A549 (cell line): ENCODE measurements at regions not wholly inside any gene's neighbourhood (a gene's known extent, or its start where the extent isn't known, plus 50 kb on each side); places are given as distances from the start of the nearest gene placed in this dataset.

ENCODE experiments used
- CEBPB ChIP-seq, 2 experiments: fragments of >200 bp in 1 of 2; sonication (Bioruptor Twin) in 1 of 2; formaldehyde crosslinking in 1 of 2; IDR thresholded peaks; 2 replicates each; pipeline ENCODE4 v1.6.1; 2012 to 2016
- CTCF ChIP-seq: fragments of >200 bp; sonication (Bioruptor Twin); formaldehyde crosslinking; IDR thresholded peaks from 3 replicates; pipeline ENCODE4 v1.5.1; 2016
- EP300 ChIP-seq, 2 experiments: fragments of >200 bp; sonication (Bioruptor Twin); formaldehyde crosslinking; IDR thresholded peaks; 2 replicates in 1 of 2; 3 replicates in 1 of 2; pipeline ENCODE4 v1.6.1; 2016 to 2017
- JUN ChIP-seq, 2 experiments: fragments of >200 bp; sonication (Bioruptor Twin); formaldehyde crosslinking; IDR thresholded peaks; 2 replicates in 1 of 2; 3 replicates in 1 of 2; pipeline ENCODE4 v1.6.1; 2016 to 2017
- KDM5A ChIP-seq: fragments of 200-600 bp; sonication (generic); IDR thresholded peaks from 2 replicates; pipeline ENCODE4 v1.6.1; 2016; ENCODE audit warnings: antibody characterized with exemption, mild to moderate bottlenecking
- MAX ChIP-seq: IDR thresholded peaks from 2 replicates; pipeline ENCODE4 v1.6.1; 2012
- NPAS2 ChIP-seq: fragments of 250-450 bp; sonication (Bioruptor Pico); IDR thresholded peaks from 2 replicates; pipeline ENCODE4 v1.8.0; 2022; ENCODE audit warnings: mild to moderate bottlenecking, moderate library complexity, borderline replicate concordance
- POLR2A ChIP-seq: IDR thresholded peaks from 2 replicates; pipeline ENCODE4 v1.6.1; 2012; ENCODE audit warnings: mild to moderate bottlenecking, low read length
- RNF2 ChIP-seq: fragments of 200-600 bp; sonication (generic); IDR thresholded peaks from 2 replicates; pipeline ENCODE4 v1.6.1; 2016; ENCODE audit warnings: low read depth, mild to moderate bottlenecking, antibody characterized with exemption, moderate library complexity, borderline replicate concordance
- SREBF2 ChIP-seq: fragments of 450-650 bp; IDR thresholded peaks from 2 replicates; pipeline ENCODE4 v1.6.1; 2014; ENCODE audit warnings: mild to moderate bottlenecking, moderate library complexity
- TF ChIP-seq, protein P1 (sequence below): fragments of 200-600 bp; sonication (generic); IDR thresholded peaks from 2 replicates; pipeline ENCODE4 v1.6.1; 2016; ENCODE audit warnings: antibody characterized with exemption, mild to moderate bottlenecking, moderate library complexity
- TF ChIP-seq, protein P2 (sequence below): fragments of 450-650 bp; IDR thresholded peaks from 2 replicates; pipeline ENCODE4 v1.6.1; 2014; ENCODE audit warnings: antibody characterized with exemption

- TF ChIP-seq, protein P1, sequence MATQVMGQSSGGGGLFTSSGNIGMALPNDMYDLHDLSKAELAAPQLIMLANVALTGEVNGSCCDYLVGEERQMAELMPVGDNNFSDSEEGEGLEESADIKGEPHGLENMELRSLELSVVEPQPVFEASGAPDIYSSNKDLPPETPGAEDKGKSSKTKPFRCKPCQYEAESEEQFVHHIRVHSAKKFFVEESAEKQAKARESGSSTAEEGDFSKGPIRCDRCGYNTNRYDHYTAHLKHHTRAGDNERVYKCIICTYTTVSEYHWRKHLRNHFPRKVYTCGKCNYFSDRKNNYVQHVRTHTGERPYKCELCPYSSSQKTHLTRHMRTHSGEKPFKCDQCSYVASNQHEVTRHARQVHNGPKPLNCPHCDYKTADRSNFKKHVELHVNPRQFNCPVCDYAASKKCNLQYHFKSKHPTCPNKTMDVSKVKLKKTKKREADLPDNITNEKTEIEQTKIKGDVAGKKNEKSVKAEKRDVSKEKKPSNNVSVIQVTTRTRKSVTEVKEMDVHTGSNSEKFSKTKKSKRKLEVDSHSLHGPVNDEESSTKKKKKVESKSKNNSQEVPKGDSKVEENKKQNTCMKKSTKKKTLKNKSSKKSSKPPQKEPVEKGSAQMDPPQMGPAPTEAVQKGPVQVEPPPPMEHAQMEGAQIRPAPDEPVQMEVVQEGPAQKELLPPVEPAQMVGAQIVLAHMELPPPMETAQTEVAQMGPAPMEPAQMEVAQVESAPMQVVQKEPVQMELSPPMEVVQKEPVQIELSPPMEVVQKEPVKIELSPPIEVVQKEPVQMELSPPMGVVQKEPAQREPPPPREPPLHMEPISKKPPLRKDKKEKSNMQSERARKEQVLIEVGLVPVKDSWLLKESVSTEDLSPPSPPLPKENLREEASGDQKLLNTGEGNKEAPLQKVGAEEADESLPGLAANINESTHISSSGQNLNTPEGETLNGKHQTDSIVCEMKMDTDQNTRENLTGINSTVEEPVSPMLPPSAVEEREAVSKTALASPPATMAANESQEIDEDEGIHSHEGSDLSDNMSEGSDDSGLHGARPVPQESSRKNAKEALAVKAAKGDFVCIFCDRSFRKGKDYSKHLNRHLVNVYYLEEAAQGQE, result no peak
- TF ChIP-seq, protein P2, sequence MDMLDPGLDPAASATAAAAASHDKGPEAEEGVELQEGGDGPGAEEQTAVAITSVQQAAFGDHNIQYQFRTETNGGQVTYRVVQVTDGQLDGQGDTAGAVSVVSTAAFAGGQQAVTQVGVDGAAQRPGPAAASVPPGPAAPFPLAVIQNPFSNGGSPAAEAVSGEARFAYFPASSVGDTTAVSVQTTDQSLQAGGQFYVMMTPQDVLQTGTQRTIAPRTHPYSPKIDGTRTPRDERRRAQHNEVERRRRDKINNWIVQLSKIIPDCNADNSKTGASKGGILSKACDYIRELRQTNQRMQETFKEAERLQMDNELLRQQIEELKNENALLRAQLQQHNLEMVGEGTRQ, result no peak
- TF ChIP-seq CTCF, result no peak
- no peak for TF ChIP-seq EP300 (IDR thresholded peaks at IDR 0.05)
- no peak for TF ChIP-seq POLR2A
- TF ChIP-seq SREBF2, result no peak
- TF ChIP-seq CEBPB (IDR thresholded peaks at IDR 0.05), result no peak
- no peak for TF ChIP-seq JUN (IDR thresholded peaks at IDR 0.05)
- TF ChIP-seq MAX, result no peak
- no peak for TF ChIP-seq KDM5A
- no peak for TF ChIP-seq NPAS2
- no peak for TF ChIP-seq RNF2
These were observed 208.5 kb upstream of the DTNA start for GRCh38 chr18:34501553-34501952.
